ENCODE measurements at regions not wholly inside any gene's neighbourhood (a gene's known extent, or its start where the extent isn't known, plus 50 kb on each side); places are given as distances from the start of the nearest gene placed in this dataset.
"Not testable (repeated sequence)": the region's sequence is repeated elsewhere in the genome, so short reads cannot be mapped to it uniquely, and the experiment has no call there.

DNA sequence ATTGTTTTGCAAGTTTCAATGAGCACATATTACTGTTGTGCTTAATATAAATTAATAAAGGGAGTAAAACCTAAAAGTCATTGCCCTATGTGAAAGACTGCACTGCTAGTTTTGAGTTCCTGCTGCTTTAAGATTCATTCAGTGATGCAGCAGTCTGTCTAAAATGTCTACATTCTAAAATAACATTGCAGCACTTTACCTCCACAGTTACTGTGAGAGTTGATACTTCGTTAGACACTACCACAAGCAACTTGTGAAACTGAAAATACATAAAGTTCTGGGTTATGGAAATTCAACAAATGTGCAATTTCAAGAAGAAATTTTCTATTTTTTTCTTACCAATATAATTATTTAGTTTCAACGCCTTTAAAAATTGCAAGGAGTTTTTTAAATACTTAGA is 1175.2 kb upstream of the DIAPH2 start:
- no peaks in the 10 kb centered on the region for H3K4me1 ChIP-seq

DNA sequence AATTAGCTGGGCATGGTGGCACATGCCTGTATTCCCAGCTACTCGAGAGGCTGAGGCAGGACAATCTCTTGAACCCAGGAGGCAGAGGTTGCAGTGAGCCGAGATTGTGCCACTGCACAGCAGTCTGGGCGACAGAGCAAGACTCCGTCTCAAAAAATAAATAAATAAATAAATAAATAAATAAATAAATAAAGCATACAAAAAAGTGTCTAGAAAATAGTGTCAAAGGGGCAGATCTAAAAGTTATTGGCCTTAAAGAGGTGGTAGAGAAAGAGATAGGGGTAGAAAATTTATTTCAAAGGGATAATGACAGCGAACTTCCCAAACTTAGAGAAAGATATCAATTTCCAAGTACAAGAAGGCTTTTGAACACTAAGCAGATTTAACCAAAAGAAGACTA is 1160.6 kb upstream of the DIAPH2 start:
- not testable (repeated sequence) for H3K27me3 ChIP-seq; H3K4me3 ChIP-seq; DNase-seq (ENCODE audit: low spot score); H3K4me1 ChIP-seq; H3K9me3 ChIP-seq; H3K27ac ChIP-seq; H3K36me3 ChIP-seq

More for the DNA sequence above, 1175.2 kb upstream of the DIAPH2 start:
- no peak overlapping the region for H3K27ac ChIP-seq
- H3K4me3 ChIP-seq: no peak overlapping the region
- H3K9me3 ChIP-seq: peaks cover 0 to 7% of the 10 kb centered on the region in 2 donors
- H3K27me3 ChIP-seq: no peaks in the 10 kb centered on the region
- TF ChIP-seq, protein P1, sequence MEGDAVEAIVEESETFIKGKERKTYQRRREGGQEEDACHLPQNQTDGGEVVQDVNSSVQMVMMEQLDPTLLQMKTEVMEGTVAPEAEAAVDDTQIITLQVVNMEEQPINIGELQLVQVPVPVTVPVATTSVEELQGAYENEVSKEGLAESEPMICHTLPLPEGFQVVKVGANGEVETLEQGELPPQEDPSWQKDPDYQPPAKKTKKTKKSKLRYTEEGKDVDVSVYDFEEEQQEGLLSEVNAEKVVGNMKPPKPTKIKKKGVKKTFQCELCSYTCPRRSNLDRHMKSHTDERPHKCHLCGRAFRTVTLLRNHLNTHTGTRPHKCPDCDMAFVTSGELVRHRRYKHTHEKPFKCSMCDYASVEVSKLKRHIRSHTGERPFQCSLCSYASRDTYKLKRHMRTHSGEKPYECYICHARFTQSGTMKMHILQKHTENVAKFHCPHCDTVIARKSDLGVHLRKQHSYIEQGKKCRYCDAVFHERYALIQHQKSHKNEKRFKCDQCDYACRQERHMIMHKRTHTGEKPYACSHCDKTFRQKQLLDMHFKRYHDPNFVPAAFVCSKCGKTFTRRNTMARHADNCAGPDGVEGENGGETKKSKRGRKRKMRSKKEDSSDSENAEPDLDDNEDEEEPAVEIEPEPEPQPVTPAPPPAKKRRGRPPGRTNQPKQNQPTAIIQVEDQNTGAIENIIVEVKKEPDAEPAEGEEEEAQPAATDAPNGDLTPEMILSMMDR (IDR thresholded peaks at IDR 0.05): no peak
- DNase-seq (ENCODE audit: low spot score): no peak
- H3K36me3 ChIP-seq: no peaks in the 10 kb centered on the region

DNA sequence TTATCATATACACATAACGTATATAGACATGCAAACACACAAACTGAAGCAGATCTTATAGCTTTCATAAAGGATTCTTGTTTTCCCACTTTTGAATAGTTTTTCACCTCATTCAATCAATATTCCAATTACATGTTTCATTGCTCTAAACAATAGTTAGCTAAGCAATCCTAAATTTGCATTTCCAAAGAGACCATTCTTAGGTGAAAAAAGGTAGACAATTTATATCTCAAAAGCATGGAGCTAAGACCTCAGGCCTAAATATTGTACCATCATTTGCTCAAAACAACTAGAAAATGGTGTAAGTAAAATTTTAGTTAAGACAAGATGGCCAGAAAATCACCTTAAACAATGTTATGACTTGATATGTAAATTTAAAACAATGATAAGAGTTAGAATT is 1148.5 kb upstream of the DIAPH2 start:
- H3K9me3 ChIP-seq: no peaks in the 10 kb centered on the region
- no peaks in the 10 kb centered on the region for H3K36me3 ChIP-seq
- H3K27ac ChIP-seq: no peak overlapping the region
- no peak for DNase-seq (ENCODE audit: low spot score)
- no peak overlapping the region for H3K4me3 ChIP-seq
- no peaks in the 10 kb centered on the region for H3K27me3 ChIP-seq
- TF ChIP-seq, protein P1 (IDR thresholded peaks at IDR 0.05): no peak
- H3K4me1 ChIP-seq: no peaks in the 10 kb centered on the region

- Histone ChIP-seq H3K4me1 (no peaks in the 10 kb centered on the region), H3K36me3 (no peaks in the 10 kb centered on the region), H3K27me3 (no peaks in the 10 kb centered on the region), H3K27ac (no peak overlapping the region), H3K4me3 (no peak overlapping the region), H3K9me3 (no peaks in the 10 kb centered on the region)
- TF ChIP-seq, protein P1 (IDR thresholded peaks at IDR 0.05): no peak
- DNase-seq (ENCODE audit: low spot score): no peak
Measured at GRCh38 chrX:95536661-95537060, 1148.0 kb upstream of the DIAPH2 start.

DNA sequence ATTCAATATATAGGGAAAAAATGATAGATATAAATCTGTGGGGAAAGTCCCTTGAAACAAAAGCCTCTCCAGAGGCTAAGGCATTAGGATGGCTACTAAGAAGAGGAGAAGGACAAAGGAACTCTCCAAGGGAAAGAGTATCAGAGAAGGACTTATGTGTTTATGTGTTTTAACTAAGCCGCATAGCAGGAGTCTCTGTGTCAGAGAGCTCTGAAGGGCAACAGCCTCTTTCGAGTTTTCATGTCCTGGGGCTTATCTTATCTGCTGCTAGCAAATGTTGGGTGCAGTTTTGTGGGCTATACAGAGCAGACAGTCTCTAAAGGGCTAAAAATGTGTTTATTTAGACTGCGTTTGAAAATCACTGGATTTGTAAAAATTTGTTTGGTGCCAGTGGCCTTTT is 1145.6 kb upstream of the DIAPH2 start:
- H3K9me3 ChIP-seq: no peaks in the 10 kb centered on the region
- H3K27me3 ChIP-seq: no peaks in the 10 kb centered on the region
- H3K4me1 ChIP-seq: no peaks in the 10 kb centered on the region
- H3K4me3 ChIP-seq: no peak overlapping the region
- no peak overlapping the region for H3K27ac ChIP-seq
- TF ChIP-seq, protein P1 (IDR thresholded peaks at IDR 0.05): no peak
- H3K36me3 ChIP-seq: no peaks in the 10 kb centered on the region
- no peak for DNase-seq (ENCODE audit: low spot score)

GRCh38 chrX:95549552-95549951 is 1135.1 kb upstream of the DIAPH2 start:
- H3K4me3 ChIP-seq; H3K27ac ChIP-seq; DNase-seq (ENCODE audit: low spot score); H3K36me3 ChIP-seq; H3K27me3 ChIP-seq; H3K9me3 ChIP-seq; H3K4me1 ChIP-seq: not testable (repeated sequence)

GRCh38 chrX:95585321-95585720 is 1099.3 kb upstream of the DIAPH2 start:
- Histone ChIP-seq H3K36me3 (no peaks in the 10 kb centered on the region), H3K27ac (no peak overlapping the region), H3K4me1 (no peaks in the 10 kb centered on the region), H3K4me3 (no peak overlapping the region), H3K27me3 (no peaks in the 10 kb centered on the region), H3K9me3 (no peaks in the 10 kb centered on the region)
- DNase-seq (ENCODE audit: low spot score): no peak
- TF ChIP-seq, protein P1 (IDR thresholded peaks at IDR 0.05): no peak

Measured in right atrium auricular region (tissue), 2 donors.